ENCODE measurements at regions not wholly inside any gene's neighbourhood (a gene's known extent, or its start where the extent isn't known, plus 50 kb on each side); places are given as distances from the start of the nearest gene placed in this dataset.

- Histone ChIP-seq H3K4me3 (no peak overlapping the region), H3K4me1 (no peaks in the 10 kb centered on the region), H3K9me3 (peaks cover 0 to 5% (median 0%) of the 10 kb centered on the region in 8 donors), H3K27ac (no peak overlapping the region), H3K36me3 (no peaks in the 10 kb centered on the region), H3K27me3 (replicated peaks in 1 of 7) (no peaks in the 10 kb centered on the region)
- DNase-seq, result no peak
- intact Hi-C loops (cut with DNase I; ENCODE audit: low total_unique reads), result no loop called here
- TF ChIP-seq, protein P1, sequence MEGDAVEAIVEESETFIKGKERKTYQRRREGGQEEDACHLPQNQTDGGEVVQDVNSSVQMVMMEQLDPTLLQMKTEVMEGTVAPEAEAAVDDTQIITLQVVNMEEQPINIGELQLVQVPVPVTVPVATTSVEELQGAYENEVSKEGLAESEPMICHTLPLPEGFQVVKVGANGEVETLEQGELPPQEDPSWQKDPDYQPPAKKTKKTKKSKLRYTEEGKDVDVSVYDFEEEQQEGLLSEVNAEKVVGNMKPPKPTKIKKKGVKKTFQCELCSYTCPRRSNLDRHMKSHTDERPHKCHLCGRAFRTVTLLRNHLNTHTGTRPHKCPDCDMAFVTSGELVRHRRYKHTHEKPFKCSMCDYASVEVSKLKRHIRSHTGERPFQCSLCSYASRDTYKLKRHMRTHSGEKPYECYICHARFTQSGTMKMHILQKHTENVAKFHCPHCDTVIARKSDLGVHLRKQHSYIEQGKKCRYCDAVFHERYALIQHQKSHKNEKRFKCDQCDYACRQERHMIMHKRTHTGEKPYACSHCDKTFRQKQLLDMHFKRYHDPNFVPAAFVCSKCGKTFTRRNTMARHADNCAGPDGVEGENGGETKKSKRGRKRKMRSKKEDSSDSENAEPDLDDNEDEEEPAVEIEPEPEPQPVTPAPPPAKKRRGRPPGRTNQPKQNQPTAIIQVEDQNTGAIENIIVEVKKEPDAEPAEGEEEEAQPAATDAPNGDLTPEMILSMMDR (IDR thresholded peaks at IDR 0.05 in 8 of 11, conservative IDR thresholded peaks at IDR 0.05 in 3 of 11), result no peak
- TF ChIP-seq POLR2A (IDR thresholded peaks at IDR 0.05) (no peak), POLR2AphosphoS5 (IDR thresholded peaks at IDR 0.05) (no peak)
- WGBS, 5 donors, result 57 to 81% (median 59%) methylated on average over 1 of the region's 1 CpG
Observed at GRCh38 chrX:149222040-149222439, 283.1 kb downstream of the IDS start.

DNA sequence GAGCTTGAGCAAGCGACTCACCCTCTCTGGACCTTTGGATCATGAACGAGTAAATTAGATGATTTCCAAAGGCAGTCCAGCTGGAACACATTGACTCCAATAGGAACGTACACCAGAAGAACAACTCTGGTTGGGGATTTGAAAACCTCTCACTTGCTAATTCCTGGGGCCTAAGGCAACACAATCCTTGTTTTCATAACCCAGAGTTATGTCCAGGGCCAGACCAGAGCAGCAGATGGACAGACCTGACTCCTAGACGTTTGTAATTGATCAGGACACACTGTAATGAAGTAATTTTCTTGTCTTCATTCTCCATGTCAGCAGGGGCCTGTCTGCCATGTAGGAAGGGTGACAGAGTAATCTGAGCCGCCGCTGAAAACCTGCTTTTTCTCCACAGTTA is 283.9 kb downstream of the IDS start:
- Histone ChIP-seq H3K27ac (no peak overlapping the region), H3K27me3 (replicated peaks in 1 of 7) (no peaks in the 10 kb centered on the region), H3K4me1 (no peaks in the 10 kb centered on the region), H3K36me3 (no peaks in the 10 kb centered on the region), H3K9me3 (peaks cover 0 to 9% (median 0%) of the 10 kb centered on the region in 8 donors), H3K4me3 (no peak overlapping the region)
- TF ChIP-seq POLR2AphosphoS5 (IDR thresholded peaks at IDR 0.05) (no peak), POLR2A (IDR thresholded peaks at IDR 0.05) (no peak)
- intact Hi-C loops (cut with DNase I; ENCODE audit: low total_unique reads), result no loop called here
- WGBS, 5 donors, result 28 to 54% (median 46%) methylated on average over 5 to 6 of the region's 6 CpGs
- DNase-seq, result no peak

DNA sequence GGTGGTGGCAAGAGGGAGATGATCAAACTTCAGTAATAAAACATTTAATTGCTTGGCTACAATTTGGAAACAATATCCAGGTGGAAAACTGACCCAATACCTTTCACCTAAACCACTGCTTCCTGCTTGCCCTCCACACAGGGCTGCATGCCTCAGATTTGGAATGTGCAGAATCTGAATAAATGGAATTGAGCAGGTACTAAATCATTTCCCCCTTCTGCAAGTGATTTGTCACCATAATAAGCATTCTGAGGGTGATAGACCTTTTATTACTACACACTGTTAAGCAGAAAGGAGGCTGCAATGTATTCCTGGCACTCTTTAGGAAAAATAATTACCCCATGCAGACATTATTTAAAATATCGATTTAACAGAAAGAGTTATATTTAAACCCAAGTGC is 291.8 kb downstream of the IDS start:
- H3K4me3 ChIP-seq, result no peak overlapping the region
- H3K36me3 ChIP-seq, result no peaks in the 10 kb centered on the region
- H3K4me1 ChIP-seq, result no peaks in the 10 kb centered on the region
- TF ChIP-seq POLR2A (IDR thresholded peaks at IDR 0.05) (no peak), POLR2AphosphoS5 (IDR thresholded peaks at IDR 0.05) (no peak)
- TF ChIP-seq, protein P1 (IDR thresholded peaks at IDR 0.05 in 8 of 11, conservative IDR thresholded peaks at IDR 0.05 in 3 of 11), result no peak
- H3K27me3 ChIP-seq (replicated peaks in 1 of 7), result no peaks in the 10 kb centered on the region
- intact Hi-C loops (cut with DNase I; ENCODE audit: low total_unique reads), result no loop called here
- H3K27ac ChIP-seq, result no peak overlapping the region
- 71 to 94% (median 88%) methylated on average over 1 of the region's 1 CpG for WGBS, 5 donors
- DNase-seq, result no peak
- peaks cover 0 to 9% (median 0%) of the 10 kb centered on the region in 8 donors for H3K9me3 ChIP-seq

DNA sequence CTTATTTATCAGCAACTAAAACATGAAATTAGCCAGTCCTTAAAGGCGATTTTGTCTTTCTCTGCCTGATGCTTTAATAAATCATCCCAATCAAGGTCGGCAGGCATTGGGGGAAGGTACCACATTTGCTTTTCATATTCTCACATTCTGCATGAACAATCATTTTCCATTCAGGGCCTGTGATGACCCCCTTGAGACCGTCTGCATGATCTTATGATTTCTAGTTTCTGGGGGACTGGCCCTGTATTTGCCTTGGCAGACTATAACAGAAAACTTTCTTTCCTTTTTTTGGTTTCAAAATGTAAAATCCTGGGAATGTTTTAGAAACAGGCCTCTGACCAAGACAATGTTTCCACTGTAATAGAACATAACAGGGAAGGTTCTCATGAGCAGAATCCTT is 296.8 kb downstream of the IDS start:
- WGBS, 5 donors, result 53 to 89% (median 70%) methylated on average over 3 of the region's 3 CpGs
- no peaks in the 10 kb centered on the region for H3K27me3 ChIP-seq (replicated peaks in 1 of 7)
- intact Hi-C loops (cut with DNase I; ENCODE audit: low total_unique reads), result no loop called here

More for the DNA sequence above, 296.8 kb downstream of the IDS start:
- Histone ChIP-seq H3K27ac (no peak overlapping the region), H3K9me3 (no peaks in the 10 kb centered on the region), H3K36me3 (no peaks in the 10 kb centered on the region), H3K4me1 (no peaks in the 10 kb centered on the region), H3K4me3 (no peak overlapping the region)
- TF ChIP-seq POLR2A (IDR thresholded peaks at IDR 0.05), result no peak
- TF ChIP-seq, protein P1 (IDR thresholded peaks at IDR 0.05 in 8 of 11, conservative IDR thresholded peaks at IDR 0.05 in 3 of 11), result no peak
- no peak for DNase-seq

All from spleen (tissue), 11 donors.